ENCODE measurements at regions not wholly inside any gene's neighbourhood (a gene's known extent, or its start where the extent isn't known, plus 50 kb on each side); places are given as distances from the start of the nearest gene placed in this dataset.

- Histone ChIP-seq H3K36me3 (ENCODE audit: insufficient read depth, low read length) (no peaks in the 10 kb centered on the region), H3K9me3 (ENCODE audit: low read length) (no peaks in the 10 kb centered on the region), H2AFZ (ENCODE audit: low read length) (no peak overlapping the region), H3K9me2 (ENCODE audit: insufficient read depth, low read length) (no peaks in the 10 kb centered on the region), H3K4me1 (ENCODE audit: insufficient read depth, low read length, poor library complexity, severe bottlenecking) (no peaks in the 10 kb centered on the region), H3K79me2 (ENCODE audit: insufficient read depth, low read depth, low read length) (no peaks in the 10 kb centered on the region), H3K4me2 (ENCODE audit: low read length) (no peak overlapping the region), H3K4me3 (ENCODE audit: low read depth, low read length, poor library complexity, severe bottlenecking) (no peak overlapping the region), H3K27ac (ENCODE audit: low read depth, low read length, poor library complexity, severe bottlenecking) (no peak overlapping the region), H4K20me1 (ENCODE audit: insufficient read depth, low read length) (no peaks in the 10 kb centered on the region)
- TF ChIP-seq EZH2phosphoT487 (IDR thresholded peaks at IDR 0.05; ENCODE audit: borderline replicate concordance, low read depth, low read length) (no peak), CTCF (conservative IDR thresholded peaks at IDR 0.05; ENCODE audit: low read length) (no peak)
- ChIA-PET CTCF (ENCODE audit: unreplicated experiment) (no interaction called here), POLR2A (no interaction called here)
- no peak for DNase-seq (ENCODE audit: low spot score)
- intact Hi-C loops (cut with micrococcal nuclease; ENCODE audit: unreplicated experiment), result no loop called here
- BruUV-seq (replicated peaks), result no TSS peak
These were observed 502.8 kb downstream of the TCERG1L start for GRCh38 chr10:130808686-130809085.

GRCh38 chr10:130809181-130809580 is 502.3 kb downstream of the TCERG1L start:
- Histone ChIP-seq H3K27ac (ENCODE audit: low read depth, low read length, poor library complexity, severe bottlenecking) (no peak overlapping the region), H3K79me2 (ENCODE audit: insufficient read depth, low read depth, low read length) (no peaks in the 10 kb centered on the region), H3K4me3 (ENCODE audit: low read depth, low read length, poor library complexity, severe bottlenecking) (no peak overlapping the region), H3K4me2 (ENCODE audit: low read length) (no peak overlapping the region), H3K4me1 (ENCODE audit: insufficient read depth, low read length, poor library complexity, severe bottlenecking) (no peaks in the 10 kb centered on the region), H2AFZ (ENCODE audit: low read length) (no peak overlapping the region), H4K20me1 (ENCODE audit: insufficient read depth, low read length) (no peaks in the 10 kb centered on the region), H3K36me3 (ENCODE audit: insufficient read depth, low read length) (no peaks in the 10 kb centered on the region), H3K9me2 (ENCODE audit: insufficient read depth, low read length) (no peaks in the 10 kb centered on the region), H3K9me3 (ENCODE audit: low read length) (no peaks in the 10 kb centered on the region)
- no peak for DNase-seq (ENCODE audit: low spot score)
- ChIA-PET POLR2A (no interaction called here), CTCF (ENCODE audit: unreplicated experiment) (no interaction called here)
- TF ChIP-seq CTCF (conservative IDR thresholded peaks at IDR 0.05; ENCODE audit: low read length) (no peak), EZH2phosphoT487 (IDR thresholded peaks at IDR 0.05; ENCODE audit: borderline replicate concordance, low read depth, low read length) (no peak)
- no TSS peak for BruUV-seq (replicated peaks)
- intact Hi-C loops (cut with micrococcal nuclease; ENCODE audit: unreplicated experiment), result no loop called here

- ChIA-PET CTCF (ENCODE audit: unreplicated experiment) (interaction anchor here (0.6 kb wide), 1 partner anchor 161 kb away, joined by 3 read pairs; no protein-coding TSS in a partner anchor), POLR2A (no interaction called here)
- Histone ChIP-seq H3K9me3 (ENCODE audit: low read length) (no peaks in the 10 kb centered on the region), H3K4me3 (ENCODE audit: low read depth, low read length, poor library complexity, severe bottlenecking) (no peak overlapping the region), H3K9me2 (ENCODE audit: insufficient read depth, low read length) (no peaks in the 10 kb centered on the region), H3K4me1 (ENCODE audit: insufficient read depth, low read length, poor library complexity, severe bottlenecking) (no peaks in the 10 kb centered on the region), H3K36me3 (ENCODE audit: insufficient read depth, low read length) (no peaks in the 10 kb centered on the region), H2AFZ (ENCODE audit: low read length) (no peak overlapping the region), H3K4me2 (ENCODE audit: low read length) (no peak overlapping the region), H3K79me2 (ENCODE audit: insufficient read depth, low read depth, low read length) (no peaks in the 10 kb centered on the region), H4K20me1 (ENCODE audit: insufficient read depth, low read length) (no peaks in the 10 kb centered on the region), H3K27ac (ENCODE audit: low read depth, low read length, poor library complexity, severe bottlenecking) (no peak overlapping the region)
- no TSS peak for BruUV-seq (replicated peaks)
- intact Hi-C loops (cut with micrococcal nuclease; ENCODE audit: unreplicated experiment), result no loop called here
- TF ChIP-seq EZH2phosphoT487 (IDR thresholded peaks at IDR 0.05; ENCODE audit: borderline replicate concordance, low read depth, low read length) (no peak), CTCF (conservative IDR thresholded peaks at IDR 0.05; ENCODE audit: low read length) (no peak)
- no peak for DNase-seq (ENCODE audit: low spot score)
These were observed 501.6 kb downstream of the TCERG1L start for GRCh38 chr10:130809761-130810515.
